Aorta (tissue), 5 donors: ENCODE measurements at regions not wholly inside any gene's neighbourhood (a gene's known extent, or its start where the extent isn't known, plus 50 kb on each side); places are given as distances from the start of the nearest gene placed in this dataset.
"Not testable (repeated sequence)": the region's sequence is repeated elsewhere in the genome, so short reads cannot be mapped to it uniquely, and the experiment has no call there.

Experiments used
- ATAC-seq: fragments of 200-7000 bp; cut with Tn5 transposase; one replicate; pipeline ENCODE4 v1.9.1; 2022; ENCODE audit warnings: moderate library complexity; ENCODE audit not compliant: low FRiP score
- DNase-seq, 2 donors: peaks; one replicate each; pipeline ENCODE4 v3.0.0-alpha.2; 2020
- H3K27ac ChIP-seq, 2 donors: one replicate each; pipeline ENCODE4 v1.5.1; 2013; ENCODE audit warnings: low read length in 2 of 2, mild to moderate bottlenecking in 2 of 2, moderate library complexity in 2 of 2, control low read depth in 1 of 2, inconsistent platforms in 1 of 2, low read depth in 1 of 2
- H3K27me3 ChIP-seq, 2 donors: one replicate each; pipeline ENCODE4 v1.6.1; 2013; ENCODE audit warnings: control low read depth in 1 of 2, low read length in 1 of 2, mild to moderate bottlenecking in 1 of 2, moderate library complexity in 1 of 2; ENCODE audit not compliant: insufficient read depth in 2 of 2, control insufficient read depth in 1 of 2
- H3K36me3 ChIP-seq, 2 donors: one replicate each; pipeline ENCODE4 v1.6.1; 2013; ENCODE audit warnings: control low read depth in 1 of 2, low read length in 1 of 2, mild to moderate bottlenecking in 1 of 2; ENCODE audit not compliant: insufficient read depth in 2 of 2, control insufficient read depth in 1 of 2
- H3K4me1 ChIP-seq, 2 donors: one replicate each; pipeline ENCODE4 v1.6.1; 2013; ENCODE audit warnings: low read length in 2 of 2, control low read depth in 1 of 2, mild to moderate bottlenecking in 1 of 2, moderate library complexity in 1 of 2; ENCODE audit not compliant: insufficient read depth in 2 of 2, control insufficient read depth in 1 of 2
- H3K4me3 ChIP-seq, 2 donors: one replicate each; pipeline ENCODE4 v1.5.1; 2013; ENCODE audit warnings: low read length in 2 of 2, control low read depth in 1 of 2, mild to moderate bottlenecking in 1 of 2
- H3K9me3 ChIP-seq: one replicate; pipeline ENCODE4 v1.6.1; 2013; ENCODE audit warnings: mild to moderate bottlenecking, low read length; ENCODE audit not compliant: control insufficient read depth
- WGBS, 2 donors: extraction: QIAGEN DNeasy Blood & Tissue Kit; methylation state at CpG; one replicate each; pipeline ENCODE4 v1.1.7; 2013; 5-methylcytosine and 5-hydroxymethylcytosine counted together
- intact Hi-C, 2 donors: fragments of 100-400 bp; cut with DNase I; formaldehyde crosslinking; loops; one replicate each; pipeline versions ENCODE4 v1.14.2 to v1.15.0; 2022
- donor health status: healthy with polysubstance abuse.
- donor health status: Bipolar disorder and iron deficiency.
- donor health status: DM: no; HTN: no; CAD: no.
- donor health status: DM: no; HTN: no; CAD: no.
- donor health status: DM: yes; HTN: yes; CAD: no.

DNA sequence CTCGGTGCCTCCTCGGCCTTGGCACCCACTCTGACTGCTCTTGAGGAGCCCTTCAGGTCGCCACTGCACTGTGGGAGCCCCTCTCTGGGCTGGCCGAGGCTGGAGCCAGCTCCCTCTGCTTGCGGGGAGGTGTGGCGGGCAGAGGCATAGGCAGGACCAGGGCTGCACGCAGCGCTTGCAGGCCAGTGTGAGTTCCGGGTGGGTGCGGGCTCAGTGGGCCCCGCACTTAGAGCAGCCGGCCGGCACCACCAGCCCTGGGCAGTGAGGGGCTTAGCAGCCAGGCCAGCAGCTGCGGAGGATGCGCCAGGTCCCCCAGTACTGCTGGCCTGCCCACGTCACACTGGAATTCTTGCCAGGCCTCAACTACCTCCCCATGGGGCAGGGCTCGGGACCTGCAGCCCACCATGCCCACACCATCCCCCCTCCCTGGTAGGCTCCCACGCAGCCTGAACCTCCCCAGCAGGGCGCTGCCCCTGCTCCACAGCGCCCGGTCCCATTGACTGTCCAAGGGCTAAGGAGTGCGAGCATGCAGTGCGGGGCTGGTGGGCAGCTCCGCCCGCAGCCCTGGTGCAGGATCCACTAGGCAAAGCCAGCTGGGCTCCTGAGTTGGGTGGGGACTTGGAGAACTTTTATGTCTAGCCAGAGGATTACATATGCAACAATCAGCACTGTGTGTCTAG is 602.9 kb upstream of the ST8SIA4 start:
- Histone ChIP-seq H3K27me3 (no peaks in the 10 kb centered on the region), H3K9me3 (peaks cover 6% of the 10 kb centered on the region), H3K4me3 (no peak overlapping the region), H3K36me3 (no peaks in the 10 kb centered on the region), H3K27ac (no peak overlapping the region), H3K4me1 (no peaks in the 10 kb centered on the region)
- ATAC-seq, result peak; percentile 48
- WGBS, 2 donors, result 93% methylated on average over 25 of the region's 25 CpGs
- intact Hi-C loops, result no loop called here
- DNase-seq, result no peak

GRCh38 chr5:101482931-101483330 is 579.8 kb upstream of the ST8SIA4 start:
- H3K4me3 ChIP-seq, result no peak overlapping the region
- H3K4me1 ChIP-seq, result no peaks in the 10 kb centered on the region
- no peaks in the 10 kb centered on the region for H3K36me3 ChIP-seq
- no peak overlapping the region for H3K27ac ChIP-seq
- ATAC-seq (no peak), DNase-seq (no peak)
- WGBS, 2 donors, result 56 to 65% methylated on average over 3 of the region's 3 CpGs
- no peaks in the 10 kb centered on the region for H3K9me3 ChIP-seq
- intact Hi-C loops, result no loop called here
- no peaks in the 10 kb centered on the region for H3K27me3 ChIP-seq

- Histone ChIP-seq H3K4me3 (no peak overlapping the region), H3K4me1 (no peaks in the 10 kb centered on the region), H3K9me3 (no peaks in the 10 kb centered on the region), H3K36me3 (no peaks in the 10 kb centered on the region), H3K27me3 (no peaks in the 10 kb centered on the region), H3K27ac (no peak overlapping the region)
- DNase-seq (no peak), ATAC-seq (no peak)
- intact Hi-C loops, result no loop called here
- 71 to 79% methylated on average over 1 of the region's 1 CpG for WGBS, 2 donors
Measured at GRCh38 chr5:101473483-101473882, 570.4 kb upstream of the ST8SIA4 start.

DNA sequence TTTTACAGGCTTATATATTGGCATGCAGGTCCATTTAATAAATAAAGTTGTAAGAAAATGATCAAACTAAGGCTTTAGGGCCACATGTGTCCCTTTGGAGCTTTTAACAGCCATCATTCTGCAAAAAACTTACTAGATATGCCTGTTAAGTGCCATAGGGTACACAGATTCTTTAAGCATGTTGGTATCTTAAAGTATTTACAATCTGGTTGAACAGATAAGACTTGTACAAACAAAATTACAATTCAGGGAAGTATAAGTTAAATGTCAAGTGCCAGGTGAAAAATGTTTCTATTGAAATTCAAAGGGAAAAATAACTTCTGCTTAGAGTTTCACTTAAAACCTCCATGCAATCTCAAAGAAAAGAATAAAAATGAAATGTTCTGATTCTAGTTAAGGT is 558.4 kb upstream of the ST8SIA4 start:
- Histone ChIP-seq H3K36me3 (no peaks in the 10 kb centered on the region), H3K27me3 (no peaks in the 10 kb centered on the region), H3K4me1 (no peaks in the 10 kb centered on the region), H3K27ac (no peak overlapping the region), H3K9me3 (no peaks in the 10 kb centered on the region), H3K4me3 (no peak overlapping the region)
- no peak for ATAC-seq
- no peak for DNase-seq
- intact Hi-C loops, result no loop called here

- WGBS, 2 donors, result 66 to 70% methylated on average over 4 of the region's 4 CpGs
- no peaks in the 10 kb centered on the region for H3K4me1 ChIP-seq
- H3K9me3 ChIP-seq, result no peaks in the 10 kb centered on the region
- DNase-seq, result no peak
- H3K27me3 ChIP-seq, result no peaks in the 10 kb centered on the region
- no peaks in the 10 kb centered on the region for H3K36me3 ChIP-seq
- H3K4me3 ChIP-seq, result no peak overlapping the region
- intact Hi-C loops, result no loop called here
- H3K27ac ChIP-seq, result no peak overlapping the region
- no peak for ATAC-seq
Measured at GRCh38 chr5:101458587-101458986, 555.5 kb upstream of the ST8SIA4 start.

GRCh38 chr5:101455851-101456250 is 552.8 kb upstream of the ST8SIA4 start:
- H3K9me3 ChIP-seq, result no peaks in the 10 kb centered on the region
- DNase-seq, result no peak
- WGBS, 2 donors, result 69 to 75% methylated on average over 2 of the region's 2 CpGs
- H3K4me3 ChIP-seq, result no peak overlapping the region
- no peaks in the 10 kb centered on the region for H3K27me3 ChIP-seq
- no peaks in the 10 kb centered on the region for H3K4me1 ChIP-seq
- intact Hi-C loops, result no loop called here
- H3K36me3 ChIP-seq, result no peaks in the 10 kb centered on the region
- no peak for ATAC-seq
- no peak overlapping the region for H3K27ac ChIP-seq

- WGBS, 2 donors, result 93% methylated on average over 1 of the region's 1 CpG
- H3K27me3 ChIP-seq, result no peaks in the 10 kb centered on the region
- ATAC-seq, result no peak
Measured at GRCh38 chr5:101455048-101455447, 552.0 kb upstream of the ST8SIA4 start.

GRCh38 chr5:101442281-101442680 is 539.2 kb upstream of the ST8SIA4 start:
- H3K27ac ChIP-seq, H3K27me3 ChIP-seq, H3K4me3 ChIP-seq, DNase-seq, H3K36me3 ChIP-seq, intact Hi-C loops, H3K4me1 ChIP-seq, ATAC-seq, H3K9me3 ChIP-seq: not testable (repeated sequence)
- 93 to 95% methylated on average over 8 of the region's 8 CpGs for WGBS, 2 donors

More at GRCh38 chr5:101455048-101455447, 552.0 kb upstream of the ST8SIA4 start:
- intact Hi-C loops, result no loop called here
- Histone ChIP-seq H3K36me3 (no peaks in the 10 kb centered on the region), H3K4me1 (no peaks in the 10 kb centered on the region), H3K9me3 (no peaks in the 10 kb centered on the region), H3K4me3 (no peak overlapping the region), H3K27ac (no peak overlapping the region)
- no peak for DNase-seq

- H3K27ac ChIP-seq, result no peak overlapping the region
- DNase-seq (no peak), ATAC-seq (no peak)
- no peaks in the 10 kb centered on the region for H3K27me3 ChIP-seq
- 83 to 90% methylated on average over 2 of the region's 2 CpGs for WGBS, 2 donors
- intact Hi-C loops, result no loop called here
- H3K9me3 ChIP-seq, result no peaks in the 10 kb centered on the region
- H3K36me3 ChIP-seq, result no peaks in the 10 kb centered on the region
- no peaks in the 10 kb centered on the region for H3K4me1 ChIP-seq
- H3K4me3 ChIP-seq, result no peak overlapping the region
Measured at GRCh38 chr5:101440173-101440572, 537.1 kb upstream of the ST8SIA4 start.
